PC-9 (cell line): ENCODE measurements at regions not wholly inside any gene's neighbourhood (a gene's known extent, or its start where the extent isn't known, plus 50 kb on each side); places are given as distances from the start of the nearest gene placed in this dataset.

Experiments used
- BruUV-seq: library from RNA; stranded (reverse); fragments of 400-500 nt; replicated peaks from 2 replicates; lab custom pipeline; 2021; lab: Mats Ljungman, UMichigan
- CTCF ChIA-PET: fragments of 300-600 bp; sonication (Branson Sonifier 250); formaldehyde crosslinking; loops from one replicate; lab custom pipeline; 2022; ENCODE audit warnings: antibody characterized with exemption; lab: Charles Lee
- POLR2A ChIA-PET: fragments of 300-600 bp; sonication (Branson Sonifier 250); formaldehyde crosslinking; loops from one replicate; lab custom pipeline; 2022; ENCODE audit warnings: antibody characterized with exemption; ENCODE audit not compliant: unreplicated experiment; lab: Charles Lee
- DNase-seq, 2 experiments: peaks; one replicate each; pipeline versions ENCODE4 v3.0.0 to v3.0.0-alpha.2; 2015 to 2022; ENCODE audit warnings: mixed read lengths in 1 of 2
- H2AFZ ChIP-seq: fragments of 200-600 bp; sonication (generic); 2 replicates; pipeline ENCODE4 v1.8.1; 2017; ENCODE audit warnings: antibody characterized with exemption
- H3F3A ChIP-seq: fragments of 200-600 bp; sonication (generic); 2 replicates; pipeline ENCODE4 v1.8.1; 2017; ENCODE audit warnings: antibody characterized with exemption, mild to moderate bottlenecking, low read depth; ENCODE audit not compliant: insufficient read depth
- H3K27ac ChIP-seq: fragments of 200-600 bp; sonication (generic); 2 replicates; pipeline ENCODE4 v1.6.1; 2016; ENCODE audit warnings: mixed run types
- H3K27me3 ChIP-seq: fragments of 200-600 bp; sonication (generic); 2 replicates; pipeline ENCODE4 v1.6.1; 2016; ENCODE audit warnings: low read depth, mixed run types; ENCODE audit not compliant: insufficient read depth
- H3K36me3 ChIP-seq: fragments of 200-600 bp; sonication (generic); 2 replicates; pipeline ENCODE4 v1.6.1; 2016; ENCODE audit warnings: low read depth, mixed run types
- H3K4me1 ChIP-seq: fragments of 200-600 bp; sonication (generic); replicated peaks from 2 replicates; pipeline ENCODE4 v1.6.1; 2016; ENCODE audit warnings: mixed run types; ENCODE audit not compliant: insufficient read depth
- H3K4me2 ChIP-seq: fragments of 200-600 bp; sonication (generic); 2 replicates; pipeline ENCODE4 v1.6.1; 2017; ENCODE audit warnings: mixed run types
- H3K4me3 ChIP-seq: fragments of 200-600 bp; sonication (generic); 2 replicates; pipeline ENCODE4 v1.6.1; 2016; ENCODE audit warnings: mixed run types
- H3K79me2 ChIP-seq: fragments of 200-600 bp; sonication (generic); 2 replicates; pipeline ENCODE4 v1.6.1; 2017; ENCODE audit warnings: low read depth, mixed run types
- H3K9me2 ChIP-seq: fragments of 200-600 bp; sonication (generic); 2 replicates; pipeline ENCODE4 v1.8.1; 2017; ENCODE audit warnings: mild to moderate bottlenecking; ENCODE audit not compliant: insufficient read depth
- H3K9me3 ChIP-seq: fragments of 200-600 bp; sonication (generic); 2 replicates; pipeline ENCODE4 v1.8.1; 2016; ENCODE audit warnings: low read depth; ENCODE audit not compliant: insufficient read depth
- H4K20me1 ChIP-seq: fragments of 200-600 bp; sonication (generic); 2 replicates; pipeline ENCODE4 v1.8.1; 2017; ENCODE audit not compliant: insufficient read depth
- EZH2 ChIP-seq: fragments of 200-600 bp; sonication (generic); IDR thresholded peaks from 2 replicates; pipeline ENCODE4 v1.8.0; 2017; ENCODE audit warnings: antibody characterized with exemption, low read depth
- intact Hi-C: fragments of 100-400 bp; cut with micrococcal nuclease; formaldehyde crosslinking; loops from one replicate; pipeline ENCODE4 v1.10.0; 2022; ENCODE audit not compliant: unreplicated experiment
- TF ChIP-seq, protein P1 (sequence below): fragments of 200-600 bp; sonication (generic); conservative IDR thresholded peaks from 2 replicates; pipeline ENCODE4 v1.6.1; 2017; ENCODE audit warnings: mixed run types, antibody characterized with exemption, mild to moderate bottlenecking, moderate library complexity

DNA sequence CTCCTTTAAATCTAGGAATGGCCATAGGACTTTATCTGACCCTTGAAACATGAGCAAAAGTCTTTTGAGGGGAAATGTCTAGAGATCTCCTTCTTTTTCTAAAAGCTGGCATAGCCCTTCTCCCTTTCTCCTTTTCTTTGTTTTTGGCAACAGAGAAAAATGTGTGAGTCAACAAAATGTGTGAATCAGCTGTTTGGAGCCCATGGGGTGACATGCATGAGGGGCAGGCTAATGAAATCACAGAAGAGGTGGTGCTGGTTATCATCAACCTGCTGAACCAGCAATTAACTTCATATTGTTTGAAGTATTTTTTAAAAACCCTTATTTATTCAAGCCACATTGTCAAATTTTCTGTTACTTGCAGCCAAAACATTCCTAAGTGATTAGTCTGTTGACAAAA lies 132.3 kb downstream of the CCDC59 start:
- TF ChIP-seq, protein P1, sequence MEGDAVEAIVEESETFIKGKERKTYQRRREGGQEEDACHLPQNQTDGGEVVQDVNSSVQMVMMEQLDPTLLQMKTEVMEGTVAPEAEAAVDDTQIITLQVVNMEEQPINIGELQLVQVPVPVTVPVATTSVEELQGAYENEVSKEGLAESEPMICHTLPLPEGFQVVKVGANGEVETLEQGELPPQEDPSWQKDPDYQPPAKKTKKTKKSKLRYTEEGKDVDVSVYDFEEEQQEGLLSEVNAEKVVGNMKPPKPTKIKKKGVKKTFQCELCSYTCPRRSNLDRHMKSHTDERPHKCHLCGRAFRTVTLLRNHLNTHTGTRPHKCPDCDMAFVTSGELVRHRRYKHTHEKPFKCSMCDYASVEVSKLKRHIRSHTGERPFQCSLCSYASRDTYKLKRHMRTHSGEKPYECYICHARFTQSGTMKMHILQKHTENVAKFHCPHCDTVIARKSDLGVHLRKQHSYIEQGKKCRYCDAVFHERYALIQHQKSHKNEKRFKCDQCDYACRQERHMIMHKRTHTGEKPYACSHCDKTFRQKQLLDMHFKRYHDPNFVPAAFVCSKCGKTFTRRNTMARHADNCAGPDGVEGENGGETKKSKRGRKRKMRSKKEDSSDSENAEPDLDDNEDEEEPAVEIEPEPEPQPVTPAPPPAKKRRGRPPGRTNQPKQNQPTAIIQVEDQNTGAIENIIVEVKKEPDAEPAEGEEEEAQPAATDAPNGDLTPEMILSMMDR: no peak
- no peak for TF ChIP-seq EZH2
- Histone ChIP-seq H2AFZ (no peak overlapping the region), H3F3A (no peaks in the 10 kb centered on the region), H3K4me2 (no peak overlapping the region), H3K9me3 (no peaks in the 10 kb centered on the region), H3K36me3 (no peaks in the 10 kb centered on the region), H4K20me1 (no peaks in the 10 kb centered on the region), H3K27me3 (no peaks in the 10 kb centered on the region), H3K27ac (no peak overlapping the region), H3K9me2 (peaks cover 3% of the 10 kb centered on the region; the same call in 1 of the 2 replicates), H3K4me1 (no peaks in the 10 kb centered on the region), H3K4me3 (no peak overlapping the region), H3K79me2 (no peaks in the 10 kb centered on the region)
- DNase-seq: no peak
- intact Hi-C loops: no loop called here
- POLR2A ChIA-PET: no interaction called here
- CTCF ChIA-PET: no interaction called here
- BruUV-seq: no TSS peak

DNA sequence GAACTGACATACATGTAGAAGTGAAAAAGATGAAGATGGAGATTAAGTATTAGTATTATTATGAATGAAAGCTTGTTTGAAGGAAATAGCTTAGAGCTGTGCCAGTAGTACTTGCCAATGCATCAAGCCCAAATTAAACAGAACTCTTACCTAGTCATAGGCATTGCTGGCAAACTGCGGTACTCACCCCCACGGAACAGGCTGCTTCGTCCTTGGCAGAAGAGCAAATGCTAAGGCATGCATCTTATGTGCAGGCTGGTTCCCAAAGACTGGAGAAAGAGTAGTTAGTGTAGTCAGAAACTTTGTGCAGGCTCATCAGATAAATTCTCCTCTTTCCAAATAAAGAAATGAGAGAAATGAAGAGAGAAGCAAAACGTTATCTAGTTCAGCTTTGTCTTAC lies 134.8 kb downstream of the CCDC59 start:
- DNase-seq: no peak
- ChIA-PET POLR2A (no interaction called here), CTCF (no interaction called here)
- H3K9me3 ChIP-seq: no peaks in the 10 kb centered on the region
- H2AFZ ChIP-seq: no peak overlapping the region
- intact Hi-C loops: no loop called here
- H4K20me1 ChIP-seq: no peaks in the 10 kb centered on the region
- no peak overlapping the region for H3K4me2 ChIP-seq
- H3F3A ChIP-seq: no peaks in the 10 kb centered on the region
- BruUV-seq: no TSS peak
- no peaks in the 10 kb centered on the region for H3K27me3 ChIP-seq
- H3K4me3 ChIP-seq: no peak overlapping the region
- no peak overlapping the region for H3K27ac ChIP-seq
- H3K79me2 ChIP-seq: no peaks in the 10 kb centered on the region
- TF ChIP-seq, protein P1: no peak
- no peak for TF ChIP-seq EZH2
- H3K9me2 ChIP-seq: peaks cover 3% of the 10 kb centered on the region; the same call in 1 of the 2 replicates
- H3K4me1 ChIP-seq: no peaks in the 10 kb centered on the region
- no peaks in the 10 kb centered on the region for H3K36me3 ChIP-seq

DNA sequence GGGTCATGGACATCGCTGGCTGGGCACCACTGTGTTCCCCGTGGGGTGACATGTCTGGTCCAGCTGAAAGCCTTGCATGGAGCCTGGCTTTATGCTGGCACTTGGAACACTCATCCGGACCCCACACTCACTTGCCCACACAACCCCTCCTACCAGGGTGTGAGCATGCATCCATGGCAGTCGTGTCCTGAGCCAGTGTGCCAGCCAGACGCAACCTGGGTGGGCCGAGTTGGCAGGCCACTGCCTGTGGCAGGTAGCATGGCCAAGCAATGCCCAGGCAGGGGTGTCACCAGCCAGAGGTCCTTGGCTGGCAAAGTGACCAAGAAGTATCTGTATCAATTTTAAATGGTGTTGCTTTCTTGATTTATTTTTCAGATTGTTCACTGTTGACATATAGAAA lies 141.7 kb downstream of the CCDC59 start:
- no peak overlapping the region for H3K27ac ChIP-seq
- H3K4me3 ChIP-seq: no peak overlapping the region
- no peaks in the 10 kb centered on the region for H3K36me3 ChIP-seq
- intact Hi-C loops: no loop called here
- no peaks in the 10 kb centered on the region for H3K27me3 ChIP-seq
- ChIA-PET POLR2A (no interaction called here), CTCF (no interaction called here)
- H3K4me2 ChIP-seq: no peak overlapping the region
- H3K9me3 ChIP-seq: no peaks in the 10 kb centered on the region; the same call in 1 of the 2 replicates
- no peaks in the 10 kb centered on the region for H3F3A ChIP-seq
- DNase-seq: no peak
- no peaks in the 10 kb centered on the region for H3K79me2 ChIP-seq
- H2AFZ ChIP-seq: no peak overlapping the region
- no TSS peak for BruUV-seq
- H3K9me2 ChIP-seq: no peaks in the 10 kb centered on the region
- TF ChIP-seq, protein P1: no peak
- TF ChIP-seq EZH2: no peak
- no peaks in the 10 kb centered on the region for H3K4me1 ChIP-seq
- H4K20me1 ChIP-seq: no peaks in the 10 kb centered on the region
